CD4-positive, alpha-beta memory T cell (primary cell): ENCODE measurements at regions not wholly inside any gene's neighbourhood (a gene's known extent, or its start where the extent isn't known, plus 50 kb on each side); places are given as distances from the start of the nearest gene placed in this dataset.

Experiments used
- CTCF ChIA-PET: fragments of 350-600 bp; sonication (Branson Sonifier 250); formaldehyde crosslinking; loops from one replicate; lab custom pipeline; 2021; ENCODE audit warnings: inconsistent platforms; ENCODE audit not compliant: partially characterized antibody; lab: Charles Lee
- POLR2A ChIA-PET: fragments of 350-600 bp; sonication (Branson Sonifier 250); formaldehyde crosslinking; loops from one replicate; lab custom pipeline; 2021; ENCODE audit not compliant: partially characterized antibody; lab: Charles Lee
- DNase-seq, 5 donors: peaks; one replicate each; pipeline versions ENCODE4 v3.0.0 to v3.0.0-alpha.2; 2020 to 2022; ENCODE audit warnings: mixed read lengths in 1 of 5
- H3K27ac ChIP-seq: one replicate; pipeline ENCODE4 v1.7.0; 2013; ENCODE audit warnings: low read depth, low read length
- H3K27me3 ChIP-seq: 2 replicates; pipeline ENCODE4 v1.7.0; 2013; ENCODE audit warnings: mild to moderate bottlenecking, low read length, moderate library complexity; ENCODE audit not compliant: insufficient read depth
- H3K36me3 ChIP-seq: 2 replicates; pipeline ENCODE4 v1.7.0; 2013; ENCODE audit warnings: mild to moderate bottlenecking, low read length, moderate library complexity; ENCODE audit not compliant: insufficient read depth
- H3K4me1 ChIP-seq: 2 replicates; pipeline ENCODE4 v1.7.0; 2013; ENCODE audit warnings: mild to moderate bottlenecking, low read length, moderate library complexity; ENCODE audit not compliant: insufficient read depth
- H3K4me3 ChIP-seq, 2 donors: one replicate each; pipeline ENCODE4 v1.7.0; 2013; ENCODE audit warnings: low read length in 2 of 2, mild to moderate bottlenecking in 1 of 2
- H3K9me3 ChIP-seq, 2 donors: one replicate each; pipeline ENCODE4 v1.7.0; 2013; ENCODE audit warnings: low read length in 2 of 2, control low read depth in 1 of 2; ENCODE audit not compliant: control insufficient read depth in 1 of 2
- H3K27ac Mint-ChIP-seq, 7 donors: one replicate each; pipeline ENCODE4 v1.8.0; 2020 to 2021; ENCODE audit warnings: mixed read lengths in 7 of 7, mild to moderate bottlenecking in 6 of 7, inconsistent platforms in 3 of 7, moderate library complexity in 3 of 7
- H3K27me3 Mint-ChIP-seq, 2 donors: one replicate each; pipeline ENCODE4 v1.8.0; 2020 to 2021; ENCODE audit warnings: mixed read lengths in 2 of 2
- H3K36me3 Mint-ChIP-seq, 2 donors: one replicate each; pipeline ENCODE4 v1.8.0; 2020 to 2021; ENCODE audit warnings: mixed read lengths in 2 of 2, inconsistent platforms in 1 of 2, mild to moderate bottlenecking in 1 of 2
- H3K4me1 Mint-ChIP-seq, 4 donors: one replicate each; pipeline ENCODE4 v1.8.0; 2020 to 2021; ENCODE audit warnings: mixed read lengths in 4 of 4, mild to moderate bottlenecking in 1 of 4
- H3K4me3 Mint-ChIP-seq, 8 donors: one replicate each; pipeline ENCODE4 v1.8.0; 2020 to 2021; ENCODE audit warnings: mixed read lengths in 8 of 8, mild to moderate bottlenecking in 7 of 8, moderate library complexity in 6 of 8, inconsistent platforms in 3 of 8
- H3K9me3 Mint-ChIP-seq, 8 donors: one replicate each; pipeline ENCODE4 v1.8.0; 2020 to 2021; ENCODE audit warnings: mixed read lengths in 8 of 8, mild to moderate bottlenecking in 5 of 8, inconsistent platforms in 3 of 8, moderate library complexity in 1 of 8
- intact Hi-C: fragments of 100-400 bp; cut with micrococcal nuclease; formaldehyde crosslinking; loops from one replicate; pipeline ENCODE4 v1.15.1; 2023

DNA sequence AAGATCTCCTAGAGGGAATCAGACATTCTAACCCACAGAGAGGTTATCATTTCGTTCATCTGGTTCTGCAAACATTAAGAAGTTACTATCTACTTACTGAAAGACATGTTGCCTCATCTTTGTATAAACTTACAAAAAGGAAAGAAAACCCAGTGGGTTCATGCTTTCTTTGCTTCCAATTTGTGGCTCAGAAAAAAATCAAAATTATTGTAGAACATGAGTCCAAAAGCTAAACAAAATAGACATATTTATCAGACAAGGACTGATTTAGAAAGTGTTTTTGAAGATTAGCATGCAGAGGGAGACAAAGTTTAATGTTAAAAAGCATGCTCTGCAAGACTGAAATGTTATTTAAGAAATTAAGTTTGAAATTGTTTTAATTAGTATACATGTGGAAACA lies 123.1 kb downstream of the MBL2 start:
- intact Hi-C loops = no loop called here

DNA sequence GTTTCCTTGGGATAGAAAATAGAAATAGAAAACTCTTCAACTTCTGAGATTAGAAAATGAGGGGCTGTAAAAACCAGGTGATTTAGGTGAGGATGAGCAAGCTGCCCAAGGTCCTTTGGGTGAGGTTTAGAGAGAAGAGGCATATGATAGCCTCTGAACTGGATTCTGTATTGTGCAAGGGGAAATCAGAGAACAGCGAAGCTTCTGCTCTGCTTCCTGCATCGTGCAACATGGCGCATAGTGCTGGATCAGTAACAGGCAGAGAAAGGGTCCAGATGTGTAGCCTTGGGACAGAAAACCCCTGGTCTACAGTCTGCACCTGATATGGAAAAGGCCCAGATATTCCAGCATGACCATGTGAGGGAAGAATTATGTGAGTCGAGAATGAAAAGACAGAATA lies 121.7 kb downstream of the MBL2 start:
- no peaks in the 10 kb centered on the region for H3K36me3 ChIP-seq
- H3K27me3 Mint-ChIP-seq = no peaks in the 10 kb centered on the region
- DNase-seq = no peak
- no peaks in the 10 kb centered on the region for H3K4me1 ChIP-seq
- no peaks in the 10 kb centered on the region for H3K4me1 Mint-ChIP-seq
- no peak overlapping the region for H3K4me3 ChIP-seq
- no peaks in the 10 kb centered on the region for H3K9me3 ChIP-seq
- H3K4me3 Mint-ChIP-seq = no peak overlapping the region
- ChIA-PET POLR2A (no interaction called here), CTCF (no interaction called here)
- no peaks in the 10 kb centered on the region for H3K27me3 ChIP-seq
- intact Hi-C loops = no loop called here
- H3K27ac Mint-ChIP-seq = no peak overlapping the region
- no peaks in the 10 kb centered on the region for H3K36me3 Mint-ChIP-seq
- H3K27ac ChIP-seq = no peak overlapping the region
- H3K9me3 Mint-ChIP-seq = peaks cover 0 to 10% (median 6%) of the 10 kb centered on the region in 8 donors

More for the DNA sequence above, 123.1 kb downstream of the MBL2 start:
- DNase-seq = no peak
- Mint-ChIP-seq H3K4me1 (no peaks in the 10 kb centered on the region), H3K27me3 (no peaks in the 10 kb centered on the region), H3K4me3 (no peak overlapping the region), H3K36me3 (no peaks in the 10 kb centered on the region), H3K9me3 (peaks cover 0 to 17% (median 5%) of the 10 kb centered on the region in 8 donors), H3K27ac (no peak overlapping the region)
- ChIA-PET CTCF (no interaction called here), POLR2A (no interaction called here)
- H3K4me3 ChIP-seq = no peak overlapping the region
- H3K9me3 ChIP-seq = no peaks in the 10 kb centered on the region
- H3K4me1 ChIP-seq = no peaks in the 10 kb centered on the region
- H3K27me3 ChIP-seq = no peaks in the 10 kb centered on the region
- no peaks in the 10 kb centered on the region for H3K36me3 ChIP-seq
- no peak overlapping the region for H3K27ac ChIP-seq

DNA sequence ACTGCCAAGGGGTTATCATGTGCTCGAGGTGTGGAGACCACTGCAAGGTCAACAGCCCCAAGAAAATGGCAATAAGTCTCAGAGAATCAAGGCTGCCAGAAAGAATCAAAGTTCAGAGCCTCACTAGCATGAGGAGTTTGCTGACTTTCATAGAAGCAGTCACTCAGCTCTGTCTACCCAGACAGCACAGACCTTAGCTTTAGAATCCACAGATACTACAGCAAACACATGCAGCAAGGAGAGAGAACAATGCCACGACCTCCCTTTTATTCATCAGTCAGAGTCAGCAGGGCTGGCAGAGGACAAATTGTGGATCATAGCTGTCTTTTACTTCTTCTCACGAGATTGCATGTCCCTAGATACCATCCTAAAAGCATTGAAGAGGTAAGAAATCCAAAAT lies 121.3 kb downstream of the MBL2 start:
- H3K27ac Mint-ChIP-seq = no peak overlapping the region
- H3K4me1 ChIP-seq = no peaks in the 10 kb centered on the region
- no peaks in the 10 kb centered on the region for H3K27me3 Mint-ChIP-seq
- no peaks in the 10 kb centered on the region for H3K36me3 Mint-ChIP-seq
- CTCF ChIA-PET = no interaction called here
- H3K9me3 ChIP-seq = no peaks in the 10 kb centered on the region
- POLR2A ChIA-PET = no interaction called here
- H3K27ac ChIP-seq = no peak overlapping the region
- no peaks in the 10 kb centered on the region for H3K27me3 ChIP-seq
- no peak overlapping the region for H3K4me3 Mint-ChIP-seq
- H3K36me3 ChIP-seq = no peaks in the 10 kb centered on the region
- H3K4me1 Mint-ChIP-seq = no peaks in the 10 kb centered on the region
- H3K9me3 Mint-ChIP-seq = peaks cover 0 to 11% (median 6%) of the 10 kb centered on the region in 8 donors
- H3K4me3 ChIP-seq = no peak overlapping the region
- DNase-seq = no peak
- intact Hi-C loops = no loop called here

DNA sequence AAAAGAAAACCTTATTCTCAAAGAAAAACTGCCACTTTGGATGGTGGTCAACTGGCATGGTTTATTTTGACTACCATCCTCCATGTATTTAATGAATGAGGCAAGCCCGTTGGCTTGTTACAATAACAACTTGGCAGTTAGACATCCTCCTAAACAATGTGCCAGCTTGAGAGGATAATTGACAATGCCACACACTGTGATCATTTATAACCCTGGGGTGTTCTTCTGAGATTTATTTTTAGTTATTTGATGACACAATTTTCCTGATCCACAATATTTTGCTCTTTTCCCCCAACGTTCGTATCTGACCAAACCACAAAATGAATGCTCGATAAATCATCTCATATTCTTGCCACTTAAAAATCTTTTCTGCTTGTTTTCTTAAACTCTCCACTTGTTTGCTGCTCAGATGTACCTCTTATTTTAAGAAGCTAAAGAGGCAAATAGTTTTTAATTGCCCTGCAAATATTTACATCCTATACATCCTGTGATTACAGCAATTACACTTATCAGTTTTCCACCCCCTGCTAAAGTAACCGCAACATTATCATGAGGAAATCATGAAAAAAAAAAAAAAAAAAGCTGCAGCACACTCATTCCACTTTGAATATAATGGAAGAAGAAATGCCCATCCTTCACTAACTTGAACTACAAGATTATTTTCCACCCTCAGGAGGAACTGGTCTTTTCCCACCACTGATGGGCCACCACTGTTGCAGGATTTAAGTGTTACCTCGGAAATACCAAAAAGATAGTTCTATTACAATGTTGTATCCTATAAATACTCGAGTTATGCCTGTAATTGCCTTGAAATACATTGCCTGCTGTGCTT lies 119.9 kb downstream of the MBL2 start:
- ChIA-PET POLR2A (no interaction called here), CTCF (no interaction called here)
- Histone ChIP-seq H3K4me1 (no peaks in the 10 kb centered on the region), H3K36me3 (no peaks in the 10 kb centered on the region), H3K27ac (no peak overlapping the region), H3K27me3 (no peaks in the 10 kb centered on the region), H3K4me3 (no peak overlapping the region), H3K9me3 (no peaks in the 10 kb centered on the region)
- intact Hi-C loops = no loop called here
- H3K36me3 Mint-ChIP-seq = no peaks in the 10 kb centered on the region
- no peak for DNase-seq
- H3K4me3 Mint-ChIP-seq = no peak overlapping the region
- H3K27ac Mint-ChIP-seq = no peak overlapping the region
- H3K4me1 Mint-ChIP-seq = no peaks in the 10 kb centered on the region
- H3K9me3 Mint-ChIP-seq = peaks cover 0 to 12% (median 7%) of the 10 kb centered on the region in 8 donors
- H3K27me3 Mint-ChIP-seq = no peaks in the 10 kb centered on the region

DNA sequence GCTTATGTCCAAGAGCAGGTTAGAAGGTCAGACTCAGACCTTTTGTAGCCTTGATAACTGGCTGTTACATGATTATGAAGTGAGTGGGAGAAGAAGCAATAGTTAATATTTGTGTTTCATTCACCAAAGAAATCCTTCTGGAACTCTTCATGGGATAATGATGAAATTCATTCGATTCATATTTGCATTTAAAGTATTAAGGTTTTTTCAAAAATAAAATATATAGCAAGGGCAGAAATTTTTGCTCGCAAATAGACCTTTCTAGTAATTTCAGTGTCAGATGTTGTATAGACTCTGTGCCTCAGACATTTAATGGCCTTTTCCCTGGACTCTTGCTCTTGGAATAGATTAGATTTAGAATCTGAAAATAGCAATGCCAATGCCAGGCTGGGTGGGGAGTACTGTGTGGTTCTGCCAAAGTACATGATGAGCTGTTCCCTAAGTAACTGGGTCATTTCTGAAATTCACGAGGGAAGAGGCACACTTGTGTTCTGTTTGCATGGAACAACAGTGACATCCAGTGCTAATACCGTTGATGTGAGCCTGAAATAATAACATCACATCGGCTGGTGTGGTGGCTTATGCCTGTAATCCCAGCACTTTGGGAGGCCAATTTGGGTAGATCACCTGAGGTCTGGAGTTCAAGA lies 119.2 kb downstream of the MBL2 start:
- CTCF ChIA-PET = no interaction called here
- H3K9me3 Mint-ChIP-seq = peaks cover 0 to 16% (median 9%) of the 10 kb centered on the region in 8 donors
- no peaks in the 10 kb centered on the region for H3K27me3 ChIP-seq
- no peaks in the 10 kb centered on the region for H3K36me3 ChIP-seq
- H3K27me3 Mint-ChIP-seq = no peaks in the 10 kb centered on the region
- no peak overlapping the region for H3K27ac ChIP-seq
- no peak overlapping the region for H3K4me3 ChIP-seq
- no peak for DNase-seq
- no peak overlapping the region for H3K4me3 Mint-ChIP-seq
- no peaks in the 10 kb centered on the region for H3K9me3 ChIP-seq
- POLR2A ChIA-PET = no interaction called here
- no peaks in the 10 kb centered on the region for H3K4me1 ChIP-seq
- no peak overlapping the region for H3K27ac Mint-ChIP-seq
- intact Hi-C loops = no loop called here
- H3K4me1 Mint-ChIP-seq = no peaks in the 10 kb centered on the region
- H3K36me3 Mint-ChIP-seq = no peaks in the 10 kb centered on the region

DNA sequence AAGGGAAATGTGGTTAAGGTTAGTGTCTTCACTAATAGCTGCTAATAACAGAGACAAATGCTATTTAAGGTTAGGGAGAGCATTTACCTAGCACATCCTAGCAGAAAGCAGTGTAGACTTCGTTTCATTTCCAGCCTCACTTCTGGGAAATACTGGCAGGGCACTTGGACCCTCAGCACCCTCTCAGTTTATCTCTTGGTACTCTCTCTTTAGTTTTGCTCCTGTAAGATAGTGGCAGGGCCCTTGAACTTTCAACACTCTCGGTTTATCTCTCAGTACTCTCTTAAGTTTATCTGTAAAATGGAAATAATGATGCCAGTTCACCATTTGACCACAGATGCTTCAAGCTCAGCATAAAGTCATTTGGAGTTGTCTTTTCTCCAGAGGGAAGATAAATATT lies 118.4 kb downstream of the MBL2 start:
- no peak for DNase-seq
- CTCF ChIA-PET = no interaction called here

DNA sequence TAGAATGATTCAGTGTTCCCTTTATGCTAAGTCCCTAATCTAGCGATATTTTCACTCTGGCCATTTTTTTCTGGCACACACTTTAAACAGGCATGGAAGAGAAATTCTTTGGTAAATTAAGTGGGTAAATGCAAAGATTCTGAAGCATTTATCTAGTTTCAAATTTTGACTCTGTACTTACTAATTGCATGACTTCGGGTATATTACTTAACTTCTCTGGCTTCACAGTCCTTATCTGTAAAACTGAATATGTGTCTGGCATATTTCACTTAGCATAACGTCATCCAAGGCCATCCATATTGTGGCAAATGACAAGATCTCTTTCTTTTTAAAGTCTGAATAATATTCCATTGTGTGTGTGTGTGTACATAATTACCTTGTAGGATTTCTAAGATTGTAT lies 114.5 kb downstream of the MBL2 start:
- peaks cover 0 to 34% (median 5%) of the 10 kb centered on the region in 8 donors for H3K9me3 Mint-ChIP-seq
- H3K27ac Mint-ChIP-seq = no peak overlapping the region
- Histone ChIP-seq H3K27ac (no peak overlapping the region), H3K4me3 (no peak overlapping the region), H3K9me3 (no peaks in the 10 kb centered on the region), H3K27me3 (no peaks in the 10 kb centered on the region), H3K4me1 (no peaks in the 10 kb centered on the region), H3K36me3 (no peaks in the 10 kb centered on the region)
- no peaks in the 10 kb centered on the region for H3K27me3 Mint-ChIP-seq
- no peaks in the 10 kb centered on the region for H3K36me3 Mint-ChIP-seq
- no peak overlapping the region for H3K4me3 Mint-ChIP-seq
- POLR2A ChIA-PET = no interaction called here
- intact Hi-C loops = no loop called here
- no peak for DNase-seq
- CTCF ChIA-PET = no interaction called here
- H3K4me1 Mint-ChIP-seq = no peaks in the 10 kb centered on the region

More for the DNA sequence above, 118.4 kb downstream of the MBL2 start:
- H3K27ac Mint-ChIP-seq = no peak overlapping the region
- H3K27me3 Mint-ChIP-seq = no peaks in the 10 kb centered on the region
- no peaks in the 10 kb centered on the region for H3K27me3 ChIP-seq
- intact Hi-C loops = no loop called here
- no peaks in the 10 kb centered on the region for H3K36me3 Mint-ChIP-seq
- no peak overlapping the region for H3K4me3 ChIP-seq
- H3K4me1 ChIP-seq = no peaks in the 10 kb centered on the region
- H3K27ac ChIP-seq = no peak overlapping the region
- H3K36me3 ChIP-seq = no peaks in the 10 kb centered on the region
- no peaks in the 10 kb centered on the region for H3K9me3 ChIP-seq
- H3K4me1 Mint-ChIP-seq = no peaks in the 10 kb centered on the region
- no peak overlapping the region for H3K4me3 Mint-ChIP-seq
- peaks cover 0 to 16% (median 8%) of the 10 kb centered on the region in 8 donors for H3K9me3 Mint-ChIP-seq
- POLR2A ChIA-PET = no interaction called here
